HG02588 (cell line): ENCODE measurements at regions not wholly inside any gene's neighbourhood (a gene's known extent, or its start where the extent isn't known, plus 50 kb on each side); places are given as distances from the start of the nearest gene placed in this dataset.
"Not testable (repeated sequence)": the region's sequence is repeated elsewhere in the genome, so short reads cannot be mapped to it uniquely, and the experiment has no call there.

Experiments
- ATAC-seq: cut with Tn5 transposase; IDR thresholded peaks from one replicate; pipeline ENCODE4 v1.9.1; 2021; ENCODE audit warnings: mild to moderate bottlenecking, moderate library complexity; ENCODE audit not compliant: unreplicated experiment

DNA sequence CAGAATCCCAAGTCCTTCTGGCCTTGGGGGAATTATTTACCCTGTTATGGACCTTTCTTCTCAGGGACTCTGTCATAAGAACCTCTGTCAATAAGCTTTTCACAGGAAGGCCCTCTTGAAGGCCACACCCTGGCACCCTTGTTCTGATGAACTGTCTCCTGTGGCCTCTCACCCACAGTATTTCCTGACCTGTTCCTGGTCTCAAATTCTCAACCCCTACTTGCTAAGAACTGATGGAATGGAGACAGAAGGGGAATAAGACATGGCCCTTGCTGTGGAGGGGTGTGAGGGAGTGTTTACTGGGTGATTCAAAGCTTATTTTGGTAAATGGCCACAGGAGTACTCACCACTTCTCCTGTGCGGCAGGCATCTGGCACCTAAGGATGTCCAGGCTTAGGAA lies 1082.9 kb downstream of the BCL11B start:
- ATAC-seq = no peak

DNA sequence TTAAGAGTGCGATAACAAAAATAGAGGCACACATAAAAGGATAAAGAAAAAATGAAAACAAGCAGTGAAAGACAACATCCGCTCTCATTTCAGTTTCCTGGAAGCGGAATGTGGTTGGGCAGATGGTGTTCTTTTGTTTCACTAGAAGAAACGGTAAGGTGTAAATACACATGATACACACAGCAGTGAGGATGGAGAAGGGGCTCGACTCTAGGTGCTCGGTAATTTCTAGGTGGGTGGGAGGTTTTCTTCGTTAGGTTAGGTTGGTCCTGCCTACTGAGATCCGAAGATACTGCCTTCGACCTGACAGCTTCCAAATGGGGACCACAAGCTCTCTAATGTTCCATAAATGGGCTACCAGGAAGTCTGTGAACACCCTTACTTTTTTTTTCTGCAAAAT lies 1082.5 kb downstream of the BCL11B start:
- no peak for ATAC-seq

DNA sequence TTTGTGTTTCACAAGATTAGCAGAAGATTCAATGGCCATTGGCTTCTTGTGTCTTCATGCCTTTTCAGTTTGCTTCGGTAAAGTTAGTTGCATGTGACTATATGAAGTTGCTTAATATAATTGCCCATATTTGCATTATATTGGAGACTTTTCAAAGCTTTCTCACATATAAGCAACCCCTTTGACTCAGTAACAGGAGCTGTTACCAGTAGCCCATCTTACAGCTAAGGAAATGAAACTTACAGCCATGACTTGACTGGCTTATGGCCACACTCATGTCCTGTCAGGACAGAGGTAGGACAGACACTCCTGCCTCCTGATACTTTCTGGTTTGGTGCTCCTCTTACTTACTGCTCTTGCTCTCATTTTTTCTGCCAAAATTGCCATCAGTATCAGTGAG lies 1082.1 kb downstream of the BCL11B start:
- ATAC-seq = no peak

DNA sequence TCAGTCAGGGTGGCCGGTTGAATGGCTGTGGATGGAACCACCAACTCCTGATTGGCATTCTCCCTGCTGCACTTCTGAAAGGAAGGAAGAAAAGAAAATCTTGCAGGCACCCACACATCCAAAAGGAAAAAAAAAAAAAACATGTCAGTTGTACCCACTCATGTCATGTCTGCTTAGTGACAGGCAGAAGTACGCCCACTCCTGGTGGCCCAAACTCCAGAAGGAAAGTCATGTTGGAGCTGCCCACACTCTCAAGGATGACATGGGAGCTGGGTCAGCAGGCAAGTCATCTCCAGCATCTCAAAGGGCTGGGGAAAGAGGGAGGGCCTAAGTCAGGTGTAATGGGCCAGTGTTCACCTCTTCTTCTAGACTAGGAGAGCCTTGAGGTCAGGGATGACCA lies 1079.1 kb downstream of the BCL11B start:
- ATAC-seq = no peak

DNA sequence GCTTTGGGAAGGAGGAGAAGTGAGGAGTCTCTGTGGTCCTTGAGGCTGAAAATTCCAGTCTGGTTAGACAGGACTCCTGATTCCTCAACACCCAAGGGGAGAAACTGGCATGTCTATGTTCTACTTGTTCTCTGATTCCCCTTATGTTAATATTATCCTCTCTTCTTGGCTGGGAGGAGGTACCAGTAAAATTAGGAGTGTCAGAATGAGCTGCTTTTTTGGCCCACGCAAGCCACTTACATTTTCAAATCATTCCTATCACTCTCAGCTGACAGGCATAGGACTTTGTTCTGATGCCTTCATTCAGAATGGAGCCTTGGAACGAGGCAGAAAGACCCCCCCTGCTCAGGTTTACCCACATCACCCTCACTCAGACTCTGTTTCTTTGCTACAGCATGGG lies 1077.2 kb downstream of the BCL11B start:
- ATAC-seq = no peak

DNA sequence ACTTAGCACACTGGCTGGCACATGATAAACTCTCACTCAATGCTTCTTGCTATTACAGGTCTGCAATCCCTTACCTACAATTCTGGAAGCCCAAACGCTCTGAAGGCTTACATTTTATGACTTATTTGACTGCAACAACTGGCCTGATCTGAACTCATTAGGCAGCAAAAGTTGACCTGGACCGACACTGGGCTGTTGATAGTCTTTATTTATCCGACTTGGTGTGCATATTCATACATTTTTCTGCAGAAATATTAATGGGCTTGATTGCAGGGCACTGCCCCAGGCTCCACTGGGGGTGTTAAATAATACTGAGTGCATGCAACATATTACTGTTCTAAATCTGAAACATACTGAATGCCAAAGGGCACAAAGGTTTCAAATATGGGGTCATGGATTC lies 1076.7 kb downstream of the BCL11B start:
- ATAC-seq = no peak

DNA sequence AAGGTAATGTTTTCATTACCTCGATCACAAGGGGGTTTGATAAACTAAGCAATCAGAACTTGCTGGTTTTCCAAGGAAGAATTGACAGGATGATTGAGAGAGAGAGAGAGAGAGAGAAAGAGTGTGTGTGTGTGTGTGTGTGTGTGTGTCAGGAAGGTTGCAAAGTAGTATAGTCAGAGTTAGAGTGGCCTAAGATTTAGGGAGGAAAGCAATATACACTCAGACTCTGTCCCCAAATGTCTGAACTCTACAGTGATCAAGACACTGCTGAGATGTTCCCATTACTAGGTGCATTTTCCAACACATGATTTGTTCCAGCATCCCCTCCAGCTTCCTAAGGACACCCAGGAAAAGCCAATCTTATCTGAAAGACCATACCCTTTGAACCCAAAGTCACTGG lies 1074.1 kb downstream of the BCL11B start:
- ATAC-seq = no peak

DNA sequence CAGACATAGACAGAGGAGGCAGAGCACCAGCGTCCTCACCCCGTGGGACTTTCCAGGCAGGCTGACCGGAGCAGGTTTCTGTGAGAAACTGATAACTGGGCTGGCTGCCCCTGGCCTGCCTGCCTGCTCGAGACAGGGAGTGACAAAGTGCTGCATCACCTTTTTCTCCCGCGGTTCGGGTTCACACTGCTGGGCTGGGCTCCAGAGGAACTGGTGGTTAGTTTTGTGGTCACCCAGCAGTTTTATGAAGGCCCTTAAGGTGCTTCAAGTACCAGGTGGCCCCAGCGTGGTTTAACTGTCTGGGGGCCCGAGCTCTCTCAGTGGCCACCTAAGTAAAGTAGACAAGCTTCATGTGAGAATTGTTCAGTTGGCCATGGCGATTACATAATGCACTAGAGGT lies 1073.6 kb downstream of the BCL11B start:
- no peak for ATAC-seq

DNA sequence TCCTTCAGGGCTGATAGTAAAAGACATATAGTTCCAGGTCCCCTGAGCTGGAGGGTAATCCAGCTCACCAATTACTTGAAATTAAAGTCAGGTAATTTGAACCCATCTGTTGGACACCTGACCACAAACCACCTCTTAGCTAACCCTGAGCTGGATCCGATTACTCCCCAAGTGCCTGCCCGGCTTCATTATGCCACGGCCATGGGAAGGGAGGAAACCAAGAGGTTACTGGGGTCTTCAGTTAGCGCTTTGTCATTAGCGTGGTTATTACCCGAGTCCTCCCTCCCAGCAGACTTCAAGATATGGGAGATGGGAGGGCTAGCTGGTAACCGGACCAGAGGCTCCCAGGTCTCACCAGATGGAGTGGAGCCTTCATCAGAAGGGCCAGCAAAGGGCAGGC lies 1071.4 kb downstream of the BCL11B start:
- no peak for ATAC-seq

DNA sequence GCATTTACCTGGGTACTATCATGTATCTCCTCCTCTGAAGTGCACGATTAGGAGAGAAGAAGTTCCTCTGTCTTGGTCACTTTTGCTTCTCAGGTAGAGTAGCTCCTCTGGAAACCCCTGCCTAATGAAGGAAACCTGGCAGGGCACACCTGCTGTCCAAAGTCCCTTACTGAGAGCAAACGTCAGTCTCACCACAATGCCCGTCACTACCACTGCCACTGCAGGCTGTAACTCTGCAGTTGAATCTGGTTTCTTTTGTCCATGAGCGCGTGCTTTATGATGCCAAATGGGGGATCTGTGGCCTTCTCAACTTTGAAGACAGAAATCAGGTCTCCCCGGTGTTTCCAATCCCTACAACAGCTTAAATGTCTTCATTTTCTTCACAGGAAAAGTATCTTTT lies 1068.6 kb downstream of the BCL11B start:
- no peak for ATAC-seq

DNA sequence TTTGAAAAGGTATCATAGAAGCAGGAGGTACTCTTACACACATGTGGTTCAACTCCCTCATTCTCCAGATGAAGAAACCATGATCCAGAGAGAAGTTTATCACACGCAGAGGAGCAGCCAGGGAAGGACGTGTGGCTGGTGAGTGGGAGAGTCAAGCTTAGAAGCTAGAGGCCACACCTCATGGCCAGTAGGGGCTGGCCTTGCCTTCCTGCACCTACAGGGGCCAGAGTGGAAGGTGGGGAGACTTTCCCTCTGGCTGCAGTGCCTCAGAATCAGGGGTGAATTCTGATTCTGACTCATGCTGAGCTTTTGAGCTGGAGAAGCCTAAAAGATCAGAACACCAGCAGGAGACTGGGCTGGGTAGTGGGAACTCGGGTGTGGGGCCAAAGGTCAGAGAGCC lies 1067.9 kb downstream of the BCL11B start:
- ATAC-seq = no peak

DNA sequence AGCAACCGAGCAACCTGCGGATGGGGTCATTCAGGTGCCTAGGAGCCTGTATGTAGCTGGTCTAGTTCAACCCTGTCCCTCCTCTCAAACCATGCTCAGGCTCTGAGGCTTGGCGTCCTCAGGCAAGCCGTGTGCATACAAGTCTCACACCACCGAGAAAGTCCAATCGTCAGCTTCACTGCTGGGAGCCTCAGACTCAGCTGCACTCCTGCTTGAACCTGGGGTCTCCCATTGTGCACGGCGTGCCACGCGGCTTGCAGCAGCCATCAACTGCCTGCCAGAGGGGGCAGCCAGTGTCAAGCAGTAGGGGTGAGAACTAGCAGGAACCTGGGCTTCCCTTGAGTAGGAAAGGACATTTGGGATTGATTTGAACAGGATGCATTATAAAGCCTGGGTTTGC lies 1064.6 kb downstream of the BCL11B start:
- no peak for ATAC-seq

DNA sequence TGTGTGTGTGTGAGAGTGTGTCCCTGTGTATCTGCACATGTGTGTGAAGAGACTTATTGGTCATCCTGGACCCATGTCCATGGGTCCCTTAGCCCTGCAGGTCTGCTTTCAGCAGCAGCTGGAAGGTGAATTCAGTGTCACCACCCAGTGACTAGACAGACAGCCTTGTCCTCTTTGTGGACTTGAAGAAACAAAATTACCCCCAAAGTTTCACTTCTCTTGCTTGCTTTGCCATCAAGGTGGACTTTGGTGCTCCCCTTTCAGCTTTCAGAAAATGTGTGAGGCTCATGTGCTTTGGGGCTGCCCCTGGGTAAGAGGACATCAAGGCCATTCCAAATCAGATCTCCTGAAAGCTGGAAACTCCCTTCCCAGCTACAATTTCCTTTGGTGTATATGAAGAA lies 1063.8 kb downstream of the BCL11B start:
- no peak for ATAC-seq

DNA sequence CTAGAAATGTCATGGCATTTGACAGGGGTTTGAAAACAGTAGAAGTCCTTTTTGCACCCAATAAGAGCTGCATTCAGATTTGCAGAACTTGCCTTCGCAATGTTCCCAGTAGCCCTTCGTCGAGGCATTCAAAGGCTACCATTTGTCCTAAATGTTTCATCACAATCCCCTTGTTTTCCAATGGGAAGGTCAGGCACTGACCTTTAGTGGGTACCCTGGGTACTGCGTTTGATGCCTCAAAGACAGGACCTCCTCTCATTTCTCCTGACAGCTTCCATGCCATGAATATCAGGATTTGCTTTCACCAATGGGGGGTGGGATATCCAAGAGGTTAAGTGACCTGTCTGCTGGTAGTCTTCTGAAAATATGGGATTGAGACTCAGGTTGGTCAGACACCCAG lies 1063.1 kb downstream of the BCL11B start:
- no peak for ATAC-seq

DNA sequence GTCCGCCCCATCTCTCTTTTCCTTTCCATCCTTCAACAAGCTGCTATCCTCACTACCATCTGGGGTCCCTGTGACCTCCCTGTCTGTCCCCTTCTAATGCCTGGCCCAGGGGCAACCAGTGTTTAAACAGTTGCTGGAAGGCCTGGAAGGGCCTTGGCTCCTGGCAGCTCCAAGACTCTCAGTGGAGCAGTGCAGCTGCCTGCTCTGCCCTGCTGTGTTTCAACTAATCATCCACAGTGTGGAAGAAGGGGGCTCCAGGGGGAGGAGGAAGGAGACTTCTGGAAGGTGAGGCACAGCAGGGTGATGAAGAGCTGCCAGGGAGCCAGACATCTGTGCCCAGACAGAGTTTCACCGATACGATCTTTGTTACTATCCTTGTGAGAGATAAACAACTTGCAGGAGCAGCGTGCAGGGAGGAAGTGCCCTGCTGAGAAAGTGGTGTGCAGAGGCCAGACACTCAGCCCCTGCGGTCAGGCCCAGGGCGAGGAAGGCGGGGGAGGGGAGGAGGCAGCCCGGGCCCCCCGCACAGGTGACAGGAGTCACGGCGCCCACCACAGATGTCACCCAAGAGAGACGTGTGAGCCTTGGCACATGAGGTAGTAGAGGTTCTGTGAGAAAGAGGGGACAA lies 1061.8 kb downstream of the BCL11B start:
- ATAC-seq = no peak

DNA sequence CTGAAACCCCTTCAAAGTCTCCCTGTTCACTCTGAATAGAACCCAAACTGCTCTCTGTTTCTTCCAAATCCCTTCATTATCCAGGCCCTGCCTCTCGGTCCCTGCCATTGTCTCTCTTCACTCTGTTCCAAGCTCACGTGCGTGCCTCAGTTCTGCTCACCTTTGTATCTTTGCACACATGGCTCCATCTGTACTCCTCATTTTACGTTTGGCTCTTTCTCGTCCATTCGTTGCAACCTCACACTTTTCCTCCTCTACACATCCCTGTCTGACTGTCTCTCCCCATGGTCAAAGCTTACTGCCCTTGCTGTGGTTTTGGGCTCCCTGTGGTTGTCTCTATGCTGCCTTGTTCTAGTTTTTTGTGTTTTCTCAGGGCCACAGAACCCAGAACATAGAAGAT lies 1054.5 kb downstream of the BCL11B start:
- no peak for ATAC-seq

DNA sequence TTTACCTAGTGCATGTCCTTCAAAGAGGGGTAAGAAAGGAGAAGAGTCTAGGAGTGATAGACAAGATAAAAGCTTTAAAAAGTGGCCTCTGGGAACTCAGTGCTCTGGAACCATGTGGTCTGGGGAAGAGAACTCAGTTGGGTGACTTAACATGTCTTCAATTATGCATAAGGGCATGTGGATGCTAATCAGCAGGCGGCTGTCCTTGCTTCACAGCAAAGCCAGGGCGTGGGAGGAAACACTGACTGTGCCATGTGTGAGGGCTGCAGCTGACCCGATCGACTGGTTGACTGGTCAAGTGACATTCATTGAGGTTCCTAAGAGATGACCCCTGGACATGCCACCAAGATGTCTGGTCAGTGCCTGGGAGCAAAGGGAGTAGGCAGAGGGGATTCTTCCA lies 1053.8 kb downstream of the BCL11B start:
- ATAC-seq = no peak

DNA sequence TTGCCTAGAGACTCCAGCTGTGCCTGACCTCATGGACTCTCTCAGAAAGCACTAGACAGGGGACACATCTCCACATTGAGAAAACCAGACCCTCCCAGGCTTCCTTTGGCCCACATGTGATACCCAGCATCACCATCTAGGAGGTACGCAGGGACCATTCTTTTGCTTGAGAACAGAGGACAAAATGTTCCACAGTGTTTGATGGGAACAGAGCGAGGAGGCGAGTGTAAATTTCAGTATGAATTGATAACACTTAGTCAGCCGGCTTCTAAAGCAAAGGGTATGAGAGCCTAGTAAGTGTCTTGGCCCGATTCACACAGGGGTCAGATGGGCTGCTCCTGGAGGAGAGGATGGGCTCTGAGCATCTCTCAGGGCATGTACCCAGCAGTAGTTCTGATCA lies 1052.4 kb downstream of the BCL11B start:
- ATAC-seq = no peak

DNA sequence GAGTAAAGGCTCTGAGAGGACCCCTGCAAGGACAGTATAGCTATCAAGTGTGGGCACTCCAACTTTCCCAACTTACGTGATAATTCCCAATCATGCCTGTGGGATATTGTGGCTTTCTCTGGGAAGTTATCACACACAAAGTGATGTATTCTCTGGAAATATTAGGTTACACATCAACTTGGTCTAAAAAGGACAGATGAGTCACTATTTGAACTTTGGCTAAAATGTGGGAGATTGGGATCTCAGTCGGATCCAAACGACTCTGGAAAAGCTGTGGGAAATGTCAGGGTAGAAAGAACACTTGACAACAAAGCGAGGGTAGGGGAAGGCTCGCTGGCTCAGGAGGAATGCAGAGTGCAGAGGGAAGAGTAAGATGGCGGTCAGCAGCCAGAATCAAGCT lies 1048.9 kb downstream of the BCL11B start:
- ATAC-seq = no peak

DNA sequence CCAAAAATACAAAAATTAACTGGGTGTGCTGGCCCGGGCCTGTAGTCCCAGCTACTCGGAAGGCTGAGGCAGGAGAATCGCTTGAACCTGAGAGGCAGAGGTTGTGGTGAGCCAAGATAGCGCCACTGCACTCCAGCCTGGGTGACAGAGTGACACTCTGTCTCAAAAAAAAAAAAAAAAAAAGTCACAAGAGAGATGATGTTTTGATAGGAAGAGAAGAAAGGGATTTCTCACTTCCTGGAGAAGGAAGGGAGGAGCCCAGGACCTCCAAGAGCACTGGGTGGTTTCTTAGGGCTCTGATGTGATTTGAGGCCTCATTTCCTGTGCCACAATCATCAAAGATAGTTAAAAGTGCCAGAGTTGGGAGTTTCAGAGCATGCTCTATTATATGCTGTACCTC lies 1048.3 kb downstream of the BCL11B start:
- ATAC-seq = not testable (repeated sequence)

DNA sequence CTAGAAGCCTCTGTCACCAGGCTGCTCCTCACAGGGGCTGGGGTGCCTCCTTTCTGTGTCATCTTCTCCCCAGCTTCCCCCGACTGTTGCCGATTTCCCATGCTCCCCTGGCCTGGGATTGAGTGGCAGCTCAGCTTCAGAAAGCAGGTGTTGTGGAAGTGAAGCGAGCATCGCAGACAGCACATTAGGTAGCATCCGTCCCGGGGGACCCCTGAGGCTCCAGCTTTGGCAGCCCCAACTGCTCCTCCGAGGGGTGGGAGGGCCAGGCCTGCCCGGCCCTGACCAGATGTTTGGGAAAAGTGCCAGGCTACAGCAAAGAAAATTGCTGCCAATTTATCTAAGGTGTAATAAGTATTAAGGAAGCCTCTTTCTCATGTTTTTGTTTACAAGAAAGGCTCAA lies 1045.6 kb downstream of the BCL11B start:
- no peak for ATAC-seq

DNA sequence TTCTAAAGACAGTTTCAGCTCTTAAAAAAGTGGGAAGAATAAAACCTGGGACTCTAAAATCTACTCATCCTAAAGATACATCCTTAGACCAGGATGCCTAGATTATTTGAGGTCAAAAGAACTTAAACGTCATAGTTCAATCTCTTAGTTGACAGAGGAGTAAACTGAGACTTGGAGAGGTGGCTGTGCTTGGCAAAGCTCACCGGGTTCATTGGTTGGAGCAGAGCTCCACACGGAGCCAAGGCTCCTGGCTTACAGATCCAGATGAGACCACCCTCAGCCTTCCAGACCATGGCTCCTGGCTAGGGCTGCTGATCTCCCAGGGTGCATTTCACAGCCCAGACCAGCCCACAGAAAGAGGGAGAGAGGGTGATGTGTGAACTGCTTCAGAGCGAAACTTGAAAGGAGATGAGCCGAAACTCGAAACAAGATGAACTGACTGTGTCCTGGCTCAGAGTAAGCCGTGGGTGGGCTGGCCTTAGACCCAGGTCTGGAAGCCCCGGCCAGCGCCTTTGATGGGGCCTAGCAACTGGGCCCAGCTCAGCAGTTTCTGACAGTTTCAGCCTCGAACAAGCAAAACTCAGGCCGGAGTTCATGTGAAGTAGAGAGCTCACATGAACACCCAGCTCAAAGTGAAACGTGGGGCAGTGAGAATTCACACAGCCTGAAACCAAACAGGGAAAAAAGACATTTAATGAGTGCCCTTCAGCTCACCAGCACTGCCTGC lies 1044.8 kb downstream of the BCL11B start:
- peak; percentile 60 for ATAC-seq

DNA sequence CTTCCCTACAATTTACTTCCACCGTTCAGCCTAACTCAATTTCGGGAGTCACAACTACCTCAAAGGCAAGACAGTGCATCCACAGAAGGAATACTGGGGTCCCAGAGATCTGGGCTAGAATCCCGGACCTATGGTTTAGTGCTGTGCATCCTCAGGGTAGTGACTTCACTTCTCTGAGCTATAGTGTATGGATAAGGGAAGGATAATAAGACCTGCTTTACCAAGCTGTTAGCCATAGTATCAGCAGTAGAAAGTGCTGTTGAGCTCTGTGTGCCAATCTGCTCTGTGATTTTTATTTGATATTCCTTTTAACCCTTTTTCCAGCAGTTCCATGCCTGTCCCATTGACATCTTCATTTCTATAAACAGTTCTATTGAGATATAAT lies 1044.3 kb downstream of the BCL11B start:
- peak; percentile 6 for ATAC-seq
